IMR-90 (cell line): ENCODE measurements at regions not wholly inside any gene's neighbourhood (a gene's known extent, or its start where the extent isn't known, plus 50 kb on each side); places are given as distances from the start of the nearest gene placed in this dataset.

Source experiments
- ATAC-seq: fragments of 200-7000 bp; cut with Tn5 transposase; 2 replicates; pipeline ENCODE4 v1.9.1; 2020; ENCODE audit warnings: low read depth, mild to moderate bottlenecking, moderate library complexity
- BruUV-seq: library from RNA; stranded (reverse); fragments of 400-500 nt; replicated peaks from 2 replicates; lab custom pipeline; 2021; lab: Mats Ljungman, UMichigan
- CTCF ChIA-PET: fragments of 300-600 bp; formaldehyde crosslinking; extraction: SDS; loops from one replicate; lab custom pipeline; 2021; ENCODE audit warnings: antibody characterized with exemption; lab: Yijun Ruan, JAX
- POLR2A ChIA-PET: fragments of 300-600 bp; sonication (Branson Sonifier 250); formaldehyde crosslinking; loops from one replicate; lab custom pipeline; 2022; ENCODE audit warnings: antibody characterized with exemption; ENCODE audit not compliant: unreplicated experiment; lab: Charles Lee
- DNase-seq: peaks from one replicate; pipeline ENCODE4 v3.0.0; 2013
- H2AFZ ChIP-seq: replicated peaks from 2 replicates; pipeline ENCODE3; 2013; ENCODE audit warnings: low read length, mild to moderate bottlenecking; ENCODE audit not compliant: poor library complexity
- H2AK5ac ChIP-seq: 2 replicates; pipeline ENCODE4 v1.6.1; 2013; ENCODE audit warnings: low read depth, low read length, inconsistent platforms
- H2AK9ac ChIP-seq: replicated peaks from 2 replicates; pipeline ENCODE3; 2013; ENCODE audit warnings: mild to moderate bottlenecking, low read depth, low read length, moderate library complexity; ENCODE audit not compliant: poor library complexity
- H2BK120ac ChIP-seq: 2 replicates; pipeline ENCODE4 v1.6.1; 2013; ENCODE audit warnings: low read depth, low read length, inconsistent platforms
- H2BK15ac ChIP-seq: 3 replicates; pipeline ENCODE4 v1.6.1; 2013; ENCODE audit warnings: low read depth, low read length, inconsistent platforms
- H2BK20ac ChIP-seq: 2 replicates; pipeline ENCODE4 v1.6.1; 2013; ENCODE audit warnings: low read depth, mild to moderate bottlenecking, inconsistent platforms, low read length, moderate library complexity
- H2BK5ac ChIP-seq: 2 replicates; pipeline ENCODE4 v1.6.1; 2013; ENCODE audit warnings: mild to moderate bottlenecking, low read depth, low read length, inconsistent platforms; ENCODE audit not compliant: poor library complexity, severe bottlenecking
- H3K14ac ChIP-seq: replicated peaks from 2 replicates; pipeline ENCODE4 v1.6.1; 2013; ENCODE audit warnings: low read depth, low read length, inconsistent platforms
- H3K18ac ChIP-seq: 2 replicates; pipeline ENCODE4 v1.6.1; 2013; ENCODE audit warnings: low read depth, low read length, control low read depth
- H3K23ac ChIP-seq: 2 replicates; pipeline ENCODE4 v1.6.1; 2013; ENCODE audit warnings: low read depth, low read length, inconsistent platforms
- H3K27ac ChIP-seq: 2 replicates; pipeline ENCODE4 v1.5.1; 2013; ENCODE audit warnings: mild to moderate bottlenecking, control low read depth, low read length; ENCODE audit not compliant: insufficient read depth
- H3K27me3 ChIP-seq: 2 replicates; pipeline ENCODE4 v1.6.1; 2013; ENCODE audit warnings: low read length; ENCODE audit not compliant: control insufficient read depth, insufficient read depth
- H3K36me3 ChIP-seq: 2 replicates; pipeline ENCODE4 v1.6.1; 2013; ENCODE audit warnings: low read length, mixed read lengths; ENCODE audit not compliant: control insufficient read depth, insufficient read depth
- H3K4ac ChIP-seq: 2 replicates; pipeline ENCODE4 v1.6.1; 2013; ENCODE audit warnings: low read depth, low read length, inconsistent platforms
- H3K4me1 ChIP-seq: 2 replicates; pipeline ENCODE4 v1.6.1; 2013; ENCODE audit warnings: low read length, mixed read lengths; ENCODE audit not compliant: control insufficient read depth, insufficient read depth
- H3K4me2 ChIP-seq: 2 replicates; pipeline ENCODE4 v1.6.1; 2013; ENCODE audit warnings: low read depth, mild to moderate bottlenecking, control low read depth, low read length, moderate library complexity
- H3K4me3 ChIP-seq: 2 replicates; pipeline ENCODE4 v1.5.1; 2013; ENCODE audit warnings: low read depth, mild to moderate bottlenecking, control low read depth, low read length, moderate library complexity; ENCODE audit not compliant: insufficient read depth
- H3K56ac ChIP-seq: 2 replicates; pipeline ENCODE4 v1.6.1; 2013; ENCODE audit warnings: low read length, inconsistent platforms; ENCODE audit not compliant: insufficient read depth; ENCODE audit errors: extremely low read depth
- H3K79me1 ChIP-seq, 2 experiments: 2 replicates each; pipeline ENCODE4 v1.6.1; 2013; ENCODE audit warnings: low read length in 2 of 2, inconsistent platforms in 1 of 2, low read depth in 1 of 2
- H3K9ac ChIP-seq: 2 replicates; pipeline ENCODE4 v1.6.1; 2013; ENCODE audit warnings: low read depth, low read length, control low read depth
- H3K9me1 ChIP-seq: 2 replicates; pipeline ENCODE4 v1.6.1; 2013; ENCODE audit warnings: low read length, inconsistent platforms; ENCODE audit not compliant: insufficient read depth
- H3K9me3 ChIP-seq: 2 replicates; pipeline ENCODE4 v1.6.1; 2013; ENCODE audit warnings: low read length; ENCODE audit not compliant: control insufficient read depth, insufficient read depth
- H4K20me1 ChIP-seq: 2 replicates; pipeline ENCODE4 v1.6.1; 2013; ENCODE audit warnings: low read length, inconsistent platforms; ENCODE audit not compliant: insufficient read depth
- H4K5ac ChIP-seq: 2 replicates; pipeline ENCODE4 v1.6.1; 2013; ENCODE audit warnings: mild to moderate bottlenecking, low read depth, low read length, control low read depth
- H4K8ac ChIP-seq, 2 experiments: 2 replicates each; pipeline ENCODE4 v1.6.1; 2013; ENCODE audit warnings: low read depth in 2 of 2, low read length in 2 of 2, control low read depth in 1 of 2, inconsistent platforms in 1 of 2
- H4K91ac ChIP-seq: 2 replicates; pipeline ENCODE4 v1.6.1; 2013; ENCODE audit warnings: low read depth, low read length, inconsistent platforms; ENCODE audit not compliant: insufficient read depth
- MAFK ChIP-seq: IDR thresholded peaks from 2 replicates; pipeline ENCODE4 v1.6.1; 2012; ENCODE audit warnings: low read depth, low read length, improper control_type of control experiment
- MAZ ChIP-seq: IDR thresholded peaks from 2 replicates; pipeline ENCODE4 v1.6.1; 2012; ENCODE audit warnings: low read depth, mild to moderate bottlenecking, low read length, improper control_type of control experiment, moderate library complexity, borderline replicate concordance
- POLR2A ChIP-seq: IDR thresholded peaks from 2 replicates; pipeline ENCODE4 v1.6.1; 2012; ENCODE audit warnings: mild to moderate bottlenecking, low read depth, low read length
- RCOR1 ChIP-seq: IDR thresholded peaks from 2 replicates; pipeline ENCODE4 v1.6.1; 2012; ENCODE audit warnings: mild to moderate bottlenecking, low read length, improper control_type of control experiment; ENCODE audit not compliant: insufficient replicate concordance
- SMC3 ChIP-seq: fragments of 150-350 bp; IDR thresholded peaks from 2 replicates; pipeline ENCODE4 v1.6.1; 2016; ENCODE audit warnings: low read depth, mild to moderate bottlenecking, antibody characterized with exemption, low read length, moderate library complexity
- WGBS, 2 experiments: methylation state at CpG; one replicate each; pipeline versions ENCODE4 v1.1.5 to v1.1.7; 2013; ENCODE audit warnings: missing lambda C conversion rate in 2 of 2; ENCODE audit not compliant: insufficient read length in 1 of 2; ENCODE audit errors: extremely low coverage in 2 of 2; 5-methylcytosine and 5-hydroxymethylcytosine counted together
- dilution Hi-C: fragments of 300-500 bp; cut with HindIII; formaldehyde crosslinking; loops from one replicate; pipeline ENCODE4 v1.14.3; 2018; ENCODE audit warnings: low sequenced_read_pairs; ENCODE audit not compliant: unreplicated experiment
- in situ Hi-C: fragments of 300-500 bp; cut with MboI; formaldehyde crosslinking; loops from 3 replicates; pipeline ENCODE4 v1.14.3; 2019; ENCODE audit warnings: low sequenced_read_pairs, inconsistent platforms, mixed read lengths
- intact Hi-C: fragments of 100-400 bp; cut with micrococcal nuclease; formaldehyde crosslinking; loops from 2 replicates; pipeline ENCODE4 v1.10.0; 2022

DNA sequence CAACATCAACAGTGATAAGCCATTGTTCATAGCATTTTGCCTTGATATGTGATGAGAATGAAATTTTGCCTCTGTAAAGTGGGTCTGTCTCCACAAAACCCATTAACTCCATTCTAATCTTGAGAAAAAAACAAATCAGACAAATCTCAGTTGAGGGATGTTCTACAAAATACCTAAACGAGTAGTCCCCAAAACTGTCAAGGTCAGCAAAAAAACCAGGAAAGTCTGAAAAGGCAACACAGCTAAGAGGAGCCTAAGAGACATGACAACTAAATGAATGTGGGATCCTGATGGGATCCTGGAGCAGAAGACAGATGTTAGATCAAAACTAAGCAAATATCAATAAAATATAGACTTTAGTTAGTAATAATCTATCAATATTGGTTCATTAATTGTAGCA lies 431.6 kb upstream of the SPTLC3 start:
- no peak overlapping the region for H3K4ac ChIP-seq
- no peaks in the 10 kb centered on the region for H3K9me1 ChIP-seq
- CTCF ChIA-PET: no interaction called here
- no TSS peak for BruUV-seq
- H3K4me1 ChIP-seq: no peaks in the 10 kb centered on the region
- H3K27me3 ChIP-seq: no peaks in the 10 kb centered on the region
- WGBS, 2 experiments: no CpG with 5 or more reads among the region's 1 CpG
- no peak overlapping the region for H3K23ac ChIP-seq
- no peak overlapping the region for H2AFZ ChIP-seq
- no peaks in the 10 kb centered on the region for H3K79me1 ChIP-seq
- ATAC-seq: no peak
- no peak overlapping the region for H2BK20ac ChIP-seq
- in situ Hi-C loops (no loop called here), intact Hi-C loops (no loop called here), dilution Hi-C loops (no loop called here)
- H2AK5ac ChIP-seq: no peak overlapping the region
- no peak overlapping the region for H3K14ac ChIP-seq
- no peaks in the 10 kb centered on the region for H4K20me1 ChIP-seq
- H3K18ac ChIP-seq: no peak overlapping the region
- H2BK15ac ChIP-seq: no peak overlapping the region
- no peaks in the 10 kb centered on the region for H3K36me3 ChIP-seq
- H3K9me3 ChIP-seq: peaks cover 10% of the 10 kb centered on the region
- no peak overlapping the region for H2BK5ac ChIP-seq
- TF ChIP-seq RCOR1: no peak
- TF ChIP-seq POLR2A: no peak
- TF ChIP-seq SMC3: no peak
- TF ChIP-seq MAZ: no peak
- TF ChIP-seq MAFK: peak; percentile 96
- no peak overlapping the region for H4K91ac ChIP-seq
- H3K56ac ChIP-seq: no peak overlapping the region
- H3K9ac ChIP-seq: no peak overlapping the region
- no peak overlapping the region for H3K4me2 ChIP-seq
- H3K27ac ChIP-seq: no peak overlapping the region
- POLR2A ChIA-PET: no interaction called here
- no peak overlapping the region for H3K4me3 ChIP-seq
- H4K8ac ChIP-seq: no peak overlapping the region
- H2BK120ac ChIP-seq: no peak overlapping the region
- DNase-seq: no peak
- no peak overlapping the region for H2AK9ac ChIP-seq
- H4K5ac ChIP-seq: no peak overlapping the region
